Gastroesophageal sphincter (tissue), 4 donors: ENCODE measurements at regions not wholly inside any gene's neighbourhood (a gene's known extent, or its start where the extent isn't known, plus 50 kb on each side); places are given as distances from the start of the nearest gene placed in this dataset.

Source experiments
- ATAC-seq: fragments of 150-250 bp; one replicate; pipeline ENCODE4 v1.9.1; 2016; ENCODE audit warnings: mild to moderate bottlenecking, moderate library complexity
- H3K27ac ChIP-seq, 4 donors: fragments of 200-600 bp; sonication (generic) in 3 of 4; 1 replicate in 3 of 4; 2 replicates in 1 of 4; pipeline ENCODE4 v1.5.1; 2016 to 2019
- H3K27me3 ChIP-seq: fragments of 200-600 bp; sonication (generic); one replicate; pipeline ENCODE4 v1.5.1; 2019
- H3K36me3 ChIP-seq, 2 donors: fragments of 200-600 bp; sonication (generic); one replicate each; pipeline ENCODE4 v1.5.1; 2019; ENCODE audit warnings: control low read depth in 1 of 2
- H3K4me1 ChIP-seq, 3 donors: fragments of 200-600 bp; sonication (generic); 1 replicate in 2 of 3; 2 replicates in 1 of 3; pipeline ENCODE4 v1.5.1; 2016 to 2019; ENCODE audit warnings: control low read depth in 2 of 3
- H3K4me3 ChIP-seq, 2 donors: fragments of 200-600 bp; sonication (generic); one replicate each; pipeline ENCODE4 v1.5.1; 2019; ENCODE audit warnings: mild to moderate bottlenecking in 1 of 2, moderate library complexity in 1 of 2
- H3K9me3 ChIP-seq, 3 donors: fragments of 200-600 bp; sonication (generic); one replicate each; pipeline ENCODE4 v1.5.1; 2017 to 2019; ENCODE audit warnings: control low read depth in 2 of 3
- EP300 ChIP-seq: sonication (generic); formaldehyde crosslinking; IDR thresholded peaks from one replicate; pipeline ENCODE4 v1.6.1; 2017; ENCODE audit warnings: antibody characterized with exemption, mild to moderate bottlenecking
- POLR2A ChIP-seq, 2 donors: fragments of 450-650 bp; IDR thresholded peaks; one replicate each; pipeline ENCODE4 v1.6.1; 2017; ENCODE audit warnings: antibody characterized with exemption in 2 of 2, mild to moderate bottlenecking in 2 of 2, moderate library complexity in 1 of 2
- POLR2AphosphoS5 ChIP-seq: sonication (generic); formaldehyde crosslinking; IDR thresholded peaks from one replicate; pipeline ENCODE4 v1.6.1; 2017; ENCODE audit warnings: antibody characterized with exemption
- WGBS, 2 donors: methylation state at CpG; one replicate each; pipeline ENCODE4 v1.1.5; 2018; ENCODE audit warnings: low coverage in 1 of 2; 5-methylcytosine and 5-hydroxymethylcytosine counted together
- TF ChIP-seq, protein P1 (sequence below), 4 experiments: fragments of 200-600 bp in 2 of 4; fragments of 450-650 bp in 2 of 4; sonication (generic) in 1 of 4; IDR thresholded peaks; one replicate each; pipeline ENCODE4 v1.5.1; 2017 to 2019; ENCODE audit warnings: antibody characterized with exemption in 4 of 4, mild to moderate bottlenecking in 2 of 4, moderate library complexity in 2 of 4

- peaks cover 8% of the 10 kb centered on the region for H3K27me3 ChIP-seq
- H3K4me3 ChIP-seq = no peak overlapping the region
- H3K4me1 ChIP-seq = no peaks in the 10 kb centered on the region
- no peak overlapping the region for H3K27ac ChIP-seq
- 97% methylated on average over 3 of the region's 3 CpGs; no CpG with 5 or more reads in 1 of the 2 donors for WGBS, 2 donors
- no peak for ATAC-seq
- no peaks in the 10 kb centered on the region for H3K9me3 ChIP-seq
- no peak for TF ChIP-seq POLR2A (IDR thresholded peaks at IDR 0.05)
- TF ChIP-seq POLR2AphosphoS5 = no peak
- TF ChIP-seq EP300 = no peak
- TF ChIP-seq, protein P1, sequence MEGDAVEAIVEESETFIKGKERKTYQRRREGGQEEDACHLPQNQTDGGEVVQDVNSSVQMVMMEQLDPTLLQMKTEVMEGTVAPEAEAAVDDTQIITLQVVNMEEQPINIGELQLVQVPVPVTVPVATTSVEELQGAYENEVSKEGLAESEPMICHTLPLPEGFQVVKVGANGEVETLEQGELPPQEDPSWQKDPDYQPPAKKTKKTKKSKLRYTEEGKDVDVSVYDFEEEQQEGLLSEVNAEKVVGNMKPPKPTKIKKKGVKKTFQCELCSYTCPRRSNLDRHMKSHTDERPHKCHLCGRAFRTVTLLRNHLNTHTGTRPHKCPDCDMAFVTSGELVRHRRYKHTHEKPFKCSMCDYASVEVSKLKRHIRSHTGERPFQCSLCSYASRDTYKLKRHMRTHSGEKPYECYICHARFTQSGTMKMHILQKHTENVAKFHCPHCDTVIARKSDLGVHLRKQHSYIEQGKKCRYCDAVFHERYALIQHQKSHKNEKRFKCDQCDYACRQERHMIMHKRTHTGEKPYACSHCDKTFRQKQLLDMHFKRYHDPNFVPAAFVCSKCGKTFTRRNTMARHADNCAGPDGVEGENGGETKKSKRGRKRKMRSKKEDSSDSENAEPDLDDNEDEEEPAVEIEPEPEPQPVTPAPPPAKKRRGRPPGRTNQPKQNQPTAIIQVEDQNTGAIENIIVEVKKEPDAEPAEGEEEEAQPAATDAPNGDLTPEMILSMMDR (IDR thresholded peaks at IDR 0.05) = no peak
- no peaks in the 10 kb centered on the region for H3K36me3 ChIP-seq
Observed at GRCh38 chr13:111398196-111398595, 77.8 kb downstream of the TEX29 start.

- TF ChIP-seq POLR2AphosphoS5 (no peak), POLR2A (IDR thresholded peaks at IDR 0.05) (no peak), EP300 (no peak)
- TF ChIP-seq, protein P1 (IDR thresholded peaks at IDR 0.05) = no peak
- WGBS, 2 donors = 78 to 81% methylated on average over 9 to 12 of the region's 18 CpGs
- no peaks in the 10 kb centered on the region for H3K9me3 ChIP-seq
- H3K36me3 ChIP-seq = no peaks in the 10 kb centered on the region
- peaks cover 14% of the 10 kb centered on the region for H3K27me3 ChIP-seq
- no peak overlapping the region for H3K27ac ChIP-seq
- H3K4me1 ChIP-seq = no peaks in the 10 kb centered on the region
- no peak for ATAC-seq
- no peak overlapping the region for H3K4me3 ChIP-seq
Observed at GRCh38 chr13:111398715-111399299, 78.4 kb downstream of the TEX29 start.

- no peaks in the 10 kb centered on the region for H3K4me1 ChIP-seq
- ATAC-seq = no peak
- no peaks in the 10 kb centered on the region for H3K9me3 ChIP-seq
- 70 to 81% methylated on average over 7 to 11 of the region's 11 CpGs for WGBS, 2 donors
- peaks cover 20% of the 10 kb centered on the region for H3K27me3 ChIP-seq
- no peak for TF ChIP-seq POLR2A (IDR thresholded peaks at IDR 0.05)
- TF ChIP-seq EP300 = no peak
- TF ChIP-seq, protein P1 (IDR thresholded peaks at IDR 0.05) = no peak
- no peak for TF ChIP-seq POLR2AphosphoS5
- no peak overlapping the region for H3K4me3 ChIP-seq
- H3K36me3 ChIP-seq = no peaks in the 10 kb centered on the region
- no peak overlapping the region for H3K27ac ChIP-seq
Observed at GRCh38 chr13:111399334-111399733, 78.9 kb downstream of the TEX29 start.

- whole genome bisulfite sequencing, 2 donors = 80 to 81% methylated on average over 12 of the region's 18 CpGs
- no peaks in the 10 kb centered on the region for H3K9me3 ChIP-seq
- H3K27ac ChIP-seq = no peak overlapping the region
- H3K27me3 ChIP-seq = peaks cover 26% of the 10 kb centered on the region
- ATAC-seq = no peak
- H3K4me1 ChIP-seq = no peaks in the 10 kb centered on the region
- TF ChIP-seq EP300 = no peak
- TF ChIP-seq POLR2A (IDR thresholded peaks at IDR 0.05) = no peak
- no peak for TF ChIP-seq POLR2AphosphoS5
- TF ChIP-seq, protein P1 (IDR thresholded peaks at IDR 0.05) = no peak
- H3K4me3 ChIP-seq = no peak overlapping the region
- no peaks in the 10 kb centered on the region for H3K36me3 ChIP-seq
Observed at GRCh38 chr13:111399776-111400538, 79.5 kb downstream of the TEX29 start.

- WGBS, 2 donors = 66 to 88% methylated on average over 3 of the region's 6 CpGs
- H3K27ac ChIP-seq = no peak overlapping the region
- H3K36me3 ChIP-seq = no peaks in the 10 kb centered on the region
- H3K27me3 ChIP-seq = peaks cover 32% of the 10 kb centered on the region
- ATAC-seq = no peak
- TF ChIP-seq, protein P1 (IDR thresholded peaks at IDR 0.05) = no peak
- no peak for TF ChIP-seq POLR2AphosphoS5
- no peak for TF ChIP-seq POLR2A (IDR thresholded peaks at IDR 0.05)
- TF ChIP-seq EP300 = no peak
- H3K9me3 ChIP-seq = no peaks in the 10 kb centered on the region
- H3K4me3 ChIP-seq = no peak overlapping the region
- H3K4me1 ChIP-seq = no peaks in the 10 kb centered on the region
Observed at GRCh38 chr13:111401151-111401550, 80.7 kb downstream of the TEX29 start.
